ENCODE measurements at regions not wholly inside any gene's neighbourhood (a gene's known extent, or its start where the extent isn't known, plus 50 kb on each side); places are given as distances from the start of the nearest gene placed in this dataset.

DNA sequence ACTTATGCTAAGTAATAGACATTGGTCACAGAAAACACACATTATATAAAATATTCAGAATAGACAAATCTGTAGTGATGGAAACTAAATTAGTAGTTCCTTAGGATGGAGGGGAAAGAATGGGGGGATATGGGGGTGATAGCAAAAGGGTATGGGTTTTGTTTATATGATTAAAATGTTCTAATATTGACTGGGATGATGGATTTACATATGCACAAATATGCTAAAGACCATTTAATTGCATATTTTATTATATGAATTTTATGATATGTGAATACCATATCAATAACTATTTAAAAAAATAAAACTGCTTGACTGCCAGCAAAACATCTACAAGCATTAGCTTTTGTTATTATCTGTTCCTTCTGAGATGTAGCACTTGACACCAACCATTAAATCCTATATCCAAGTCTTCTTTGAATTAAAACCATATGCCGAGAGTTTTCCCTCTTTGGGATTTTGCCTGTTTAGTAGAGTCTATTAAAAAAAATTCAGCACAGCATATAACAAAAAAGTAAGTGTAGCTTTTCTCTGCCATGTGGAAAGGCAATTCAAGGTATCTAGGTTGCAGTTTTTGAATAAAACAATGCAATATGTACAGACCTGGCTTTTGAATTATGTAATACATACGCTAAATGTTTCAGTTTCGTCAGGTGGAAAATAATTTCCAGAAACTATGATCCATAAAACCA, 2584.1 kb upstream of the PCDH20 start:
- in situ Hi-C loops (cut with MboI; ENCODE audit: low sequenced_read_pairs in 4 of 4) = no loop called here
- H3K27me3 ChIP-seq = no peaks in the 10 kb centered on the region
- TF ChIP-seq CTCF (IDR thresholded peaks at IDR 0.05 in 4 of 5, conservative IDR thresholded peaks at IDR 0.05 in 1 of 5) (no peak), POLR2A (IDR thresholded peaks at IDR 0.05) (no peak)
- no peak for DNase-seq
- H3K4me1 ChIP-seq = no peaks in the 10 kb centered on the region
- no peaks in the 10 kb centered on the region for H3K36me3 ChIP-seq
- no peak overlapping the region for H3K4me3 ChIP-seq
- intact Hi-C loops (cut with DNase I; ENCODE audit: low total_unique reads) = no loop called here
- no peak overlapping the region for H3K27ac ChIP-seq
- no peaks in the 10 kb centered on the region for H3K9me3 ChIP-seq
- ATAC-seq = no peak

- Histone ChIP-seq H3K36me3 (no peaks in the 10 kb centered on the region), H3K9me3 (no peaks in the 10 kb centered on the region), H3K4me3 (no peak overlapping the region), H3K27ac (no peak overlapping the region), H3K4me1 (no peaks in the 10 kb centered on the region), H3K27me3 (no peaks in the 10 kb centered on the region)
- in situ Hi-C loops (cut with MboI; ENCODE audit: low sequenced_read_pairs in 4 of 4) (no loop called here), intact Hi-C loops (cut with DNase I; ENCODE audit: low total_unique reads) (no loop called here)
- DNase-seq (no peak), ATAC-seq (no peak)
- no peak for TF ChIP-seq CTCF (IDR thresholded peaks at IDR 0.05 in 4 of 5, conservative IDR thresholded peaks at IDR 0.05 in 1 of 5)
- TF ChIP-seq POLR2A (IDR thresholded peaks at IDR 0.05) = no peak
Observed at GRCh38 chr13:63983366-63983765, 2567.7 kb upstream of the PCDH20 start.

DNA sequence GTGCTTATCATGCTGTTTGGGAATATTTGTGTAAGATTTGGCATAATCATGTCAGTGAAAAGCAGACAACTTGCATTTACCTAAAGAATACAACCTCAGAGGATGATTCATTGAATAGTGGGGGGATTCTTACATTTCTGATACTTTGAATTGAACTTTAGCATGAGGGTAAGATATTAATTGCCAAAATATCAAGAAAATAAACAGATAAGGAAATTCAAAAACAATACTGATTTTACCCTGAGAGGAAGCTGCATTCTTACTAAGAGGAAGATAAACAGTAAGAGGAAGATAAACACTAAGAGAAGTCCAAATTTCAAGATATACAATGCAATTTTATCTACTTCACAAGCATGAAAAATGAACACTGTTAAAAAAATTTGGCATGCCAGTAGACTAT, 2564.3 kb upstream of the PCDH20 start:
- H3K27me3 ChIP-seq = no peaks in the 10 kb centered on the region
- no peak for DNase-seq
- TF ChIP-seq POLR2A (IDR thresholded peaks at IDR 0.05) (no peak), CTCF (IDR thresholded peaks at IDR 0.05 in 4 of 5, conservative IDR thresholded peaks at IDR 0.05 in 1 of 5) (no peak)
- no peaks in the 10 kb centered on the region for H3K36me3 ChIP-seq
- H3K27ac ChIP-seq = no peak overlapping the region
- in situ Hi-C loops (cut with MboI; ENCODE audit: low sequenced_read_pairs in 4 of 4) (no loop called here), intact Hi-C loops (cut with DNase I; ENCODE audit: low total_unique reads) (no loop called here)
- no peaks in the 10 kb centered on the region for H3K9me3 ChIP-seq
- H3K4me1 ChIP-seq = no peaks in the 10 kb centered on the region
- H3K4me3 ChIP-seq = no peak overlapping the region
- no peak for ATAC-seq

GRCh38 chr13:63972328-63972727, 2556.7 kb upstream of the PCDH20 start:
- no peaks in the 10 kb centered on the region for H3K27me3 ChIP-seq
- H3K4me1 ChIP-seq = no peaks in the 10 kb centered on the region
- TF ChIP-seq POLR2A (IDR thresholded peaks at IDR 0.05) = no peak
- no peak for TF ChIP-seq CTCF (IDR thresholded peaks at IDR 0.05 in 4 of 5, conservative IDR thresholded peaks at IDR 0.05 in 1 of 5)
- H3K27ac ChIP-seq = no peak overlapping the region
- DNase-seq (no peak), ATAC-seq (no peak)
- no peaks in the 10 kb centered on the region for H3K9me3 ChIP-seq
- intact Hi-C loops (cut with DNase I; ENCODE audit: low total_unique reads) (no loop called here), in situ Hi-C loops (cut with MboI; ENCODE audit: low sequenced_read_pairs in 4 of 4) (no loop called here)
- H3K4me3 ChIP-seq = no peak overlapping the region
- no peaks in the 10 kb centered on the region for H3K36me3 ChIP-seq

- DNase-seq (no peak), ATAC-seq (no peak)
- no peak overlapping the region for H3K27ac ChIP-seq
- in situ Hi-C loops (cut with MboI; ENCODE audit: low sequenced_read_pairs in 4 of 4) = no loop called here
- H3K27me3 ChIP-seq = no peaks in the 10 kb centered on the region
- TF ChIP-seq CTCF (IDR thresholded peaks at IDR 0.05 in 4 of 5, conservative IDR thresholded peaks at IDR 0.05 in 1 of 5) (no peak), POLR2A (IDR thresholded peaks at IDR 0.05) (no peak)
- intact Hi-C loops (cut with DNase I; ENCODE audit: low total_unique reads) = no loop called here
- no peak overlapping the region for H3K4me3 ChIP-seq
- no peaks in the 10 kb centered on the region for H3K9me3 ChIP-seq
- H3K36me3 ChIP-seq = no peaks in the 10 kb centered on the region
- no peaks in the 10 kb centered on the region for H3K4me1 ChIP-seq
Observed at GRCh38 chr13:63954683-63955082, 2539.0 kb upstream of the PCDH20 start.

Data from gastrocnemius medialis (tissue), 4 donors.